ENCODE measurements at regions not wholly inside any gene's neighbourhood (a gene's known extent, or its start where the extent isn't known, plus 50 kb on each side); places are given as distances from the start of the nearest gene placed in this dataset.

DNA sequence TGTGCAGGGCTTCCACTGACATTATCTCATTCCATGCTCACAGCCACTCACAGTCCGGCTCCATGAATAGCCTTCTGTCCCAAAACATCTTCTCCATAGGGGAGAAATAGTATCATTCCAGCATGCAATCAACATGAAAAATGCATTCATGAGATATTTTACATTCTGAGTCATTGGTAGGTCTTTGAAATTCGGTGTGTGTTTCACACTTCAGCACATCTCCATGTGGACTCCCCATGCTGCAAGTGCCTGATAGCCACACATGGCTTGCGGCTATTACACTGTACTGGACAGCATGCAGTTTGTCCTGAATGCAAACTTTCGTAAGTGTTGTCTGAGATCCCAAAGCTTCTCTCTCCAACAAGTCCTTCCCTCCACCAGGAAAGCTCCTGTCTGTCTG lies 449.3 kb downstream of the MED13L start:
- ChIA-PET CTCF (no interaction called here), POLR2A (no interaction called here), RAD21 (ENCODE audit: low non-redundant PET in 1 of 2, low total read pairs in 2 of 2, uncharacterized antibody in 2 of 2, unreplicated experiment in 2 of 2) (no interaction called here)
- no peaks in the 10 kb centered on the region for H3K79me2 ChIP-seq (ENCODE audit: insufficient read depth, low read length)
- no TSS peak for BruUV-seq (replicated peaks)
- no peak overlapping the region for H2AFZ ChIP-seq (ENCODE audit: low read depth, low read length, poor library complexity, severe bottlenecking)
- no peaks in the 10 kb centered on the region for H3K36me3 ChIP-seq (ENCODE audit: control insufficient read depth in 1 of 2, insufficient read depth in 2 of 2, low read length in 2 of 2)
- no peak for DNase-seq (ENCODE audit: low read depth, low spot score)
- H3K27me3 ChIP-seq (ENCODE audit: insufficient read depth, low read length), result no peaks in the 10 kb centered on the region
- TF ChIP-seq SRF (IDR thresholded peaks at IDR 0.05; ENCODE audit: low read depth), result no peak
- no peak for TF ChIP-seq EZH2phosphoT487 (IDR thresholded peaks at IDR 0.05; ENCODE audit: borderline replicate concordance)
- no peak for TF ChIP-seq POLR2AphosphoS5 (IDR thresholded peaks at IDR 0.05; ENCODE audit: low read depth, low read length)
- TF ChIP-seq ZFX (IDR thresholded peaks at IDR 0.05), result no peak
- TF ChIP-seq YY1 (IDR thresholded peaks at IDR 0.05; ENCODE audit: extremely low read depth, insufficient replicate concordance, low read depth, low read length), result no peak
- intact Hi-C loops (cut with micrococcal nuclease), result no loop called here
- H4K20me1 ChIP-seq (ENCODE audit: insufficient read depth), result no peaks in the 10 kb centered on the region
- ATAC-seq, result no peak
- H3K9ac ChIP-seq (ENCODE audit: low read length), result no peak overlapping the region
- H3K4me3 ChIP-seq (replicated peaks in 1 of 2; ENCODE audit: low read depth in 1 of 2, low read length in 2 of 2), result no peak overlapping the region
- H3K9me3 ChIP-seq (ENCODE audit: control insufficient read depth in 1 of 2, insufficient read depth in 1 of 2, low read depth in 1 of 2, low read length in 2 of 2), result no peaks in the 10 kb centered on the region
- H3K9me2 ChIP-seq (ENCODE audit: insufficient read depth), result no peaks in the 10 kb centered on the region
- no peak overlapping the region for H3K27ac ChIP-seq (ENCODE audit: low read depth, low read length)
- H3K4me2 ChIP-seq (ENCODE audit: low read length), result no peak overlapping the region
- no peaks in the 10 kb centered on the region for H3K4me1 ChIP-seq (ENCODE audit: control insufficient read depth in 1 of 2, insufficient read depth in 2 of 2, low read length in 2 of 2)

DNA sequence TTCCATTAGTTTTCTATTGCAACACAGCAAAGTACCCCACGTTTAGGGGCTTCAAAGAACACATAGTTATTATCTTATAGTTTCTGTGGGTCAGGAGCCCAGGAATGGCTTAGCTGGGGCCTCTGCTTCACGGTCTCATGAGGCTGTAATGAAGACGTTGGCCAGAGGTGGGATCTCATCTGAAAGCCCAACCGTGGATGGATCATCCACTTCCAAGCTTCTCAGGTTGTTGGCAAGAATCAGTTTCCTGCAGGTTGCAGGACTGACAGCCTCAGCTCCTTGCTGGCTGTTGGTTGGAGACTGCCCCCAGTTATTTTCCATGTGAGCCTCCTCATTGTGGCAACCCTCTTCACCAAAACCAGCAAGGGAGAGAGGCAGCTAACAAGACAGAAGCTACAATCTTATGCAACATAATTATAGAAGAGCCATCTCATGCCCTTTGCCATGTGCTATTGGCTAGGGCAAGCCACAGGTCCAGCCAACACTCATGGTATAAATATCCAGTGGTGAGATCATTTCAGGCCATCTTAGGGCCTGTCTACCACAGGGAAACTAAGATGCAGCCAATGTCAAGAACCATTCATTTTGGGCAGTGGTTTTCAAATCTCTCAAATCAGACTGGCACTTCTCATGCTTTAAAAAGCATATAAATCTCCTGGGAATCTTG lies 452.4 kb downstream of the MED13L start:
- DNase-seq (ENCODE audit: low read depth, low spot score) (no peak), ATAC-seq (no peak)
- H4K20me1 ChIP-seq (ENCODE audit: insufficient read depth), result no peaks in the 10 kb centered on the region
- no peak overlapping the region for H3K9ac ChIP-seq (ENCODE audit: low read length)
- H3K9me3 ChIP-seq (ENCODE audit: control insufficient read depth in 1 of 2, insufficient read depth in 1 of 2, low read depth in 1 of 2, low read length in 2 of 2), result no peaks in the 10 kb centered on the region
- no TSS peak for BruUV-seq (replicated peaks)
- no peak overlapping the region for H3K4me2 ChIP-seq (ENCODE audit: low read length)
- RAD21 ChIA-PET (ENCODE audit: low non-redundant PET in 1 of 2, low total read pairs in 2 of 2, uncharacterized antibody in 2 of 2, unreplicated experiment in 2 of 2), result no interaction called here
- CTCF ChIA-PET, result no interaction called here
- no peaks in the 10 kb centered on the region for H3K4me1 ChIP-seq (ENCODE audit: control insufficient read depth in 1 of 2, insufficient read depth in 2 of 2, low read length in 2 of 2)
- H2AFZ ChIP-seq (ENCODE audit: low read depth, low read length, poor library complexity, severe bottlenecking), result no peak overlapping the region
- no peaks in the 10 kb centered on the region for H3K9me2 ChIP-seq (ENCODE audit: insufficient read depth)
- intact Hi-C loops (cut with micrococcal nuclease), result no loop called here
- H3K36me3 ChIP-seq (ENCODE audit: control insufficient read depth in 1 of 2, insufficient read depth in 2 of 2, low read length in 2 of 2), result no peaks in the 10 kb centered on the region
- POLR2A ChIA-PET, result no interaction called here
- no peak overlapping the region for H3K4me3 ChIP-seq (replicated peaks in 1 of 2; ENCODE audit: low read depth in 1 of 2, low read length in 2 of 2)
- no peaks in the 10 kb centered on the region for H3K27me3 ChIP-seq (ENCODE audit: insufficient read depth, low read length)
- no peak overlapping the region for H3K27ac ChIP-seq (ENCODE audit: low read depth, low read length)
- TF ChIP-seq POLR2AphosphoS5 (IDR thresholded peaks at IDR 0.05; ENCODE audit: low read depth, low read length) (no peak), CBX3 (IDR thresholded peaks at IDR 0.05; ENCODE audit: low read depth) (no peak), SRF (IDR thresholded peaks at IDR 0.05; ENCODE audit: low read depth) (no peak), JUND (IDR thresholded peaks at IDR 0.05) (no peak), SIN3A (IDR thresholded peaks at IDR 0.05; ENCODE audit: low read depth) (no peak), EZH2phosphoT487 (IDR thresholded peaks at IDR 0.05; ENCODE audit: borderline replicate concordance) (no peak), ZNF274 (IDR thresholded peaks at IDR 0.05; ENCODE audit: low read depth, low read length) (no peak), TCF7L2 (IDR thresholded peaks at IDR 0.05; ENCODE audit: borderline replicate concordance, extremely low read depth, insufficient read depth, insufficient read length) (no peak), SP1 (IDR thresholded peaks at IDR 0.05; ENCODE audit: low read depth) (no peak), FOSL1 (IDR thresholded peaks at IDR 0.05; ENCODE audit: low read depth) (no peak)
- TF ChIP-seq, protein P1, sequence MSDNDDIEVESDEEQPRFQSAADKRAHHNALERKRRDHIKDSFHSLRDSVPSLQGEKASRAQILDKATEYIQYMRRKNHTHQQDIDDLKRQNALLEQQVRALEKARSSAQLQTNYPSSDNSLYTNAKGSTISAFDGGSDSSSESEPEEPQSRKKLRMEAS (IDR thresholded peaks at IDR 0.05), result no peak
- TF ChIP-seq, protein P2, sequence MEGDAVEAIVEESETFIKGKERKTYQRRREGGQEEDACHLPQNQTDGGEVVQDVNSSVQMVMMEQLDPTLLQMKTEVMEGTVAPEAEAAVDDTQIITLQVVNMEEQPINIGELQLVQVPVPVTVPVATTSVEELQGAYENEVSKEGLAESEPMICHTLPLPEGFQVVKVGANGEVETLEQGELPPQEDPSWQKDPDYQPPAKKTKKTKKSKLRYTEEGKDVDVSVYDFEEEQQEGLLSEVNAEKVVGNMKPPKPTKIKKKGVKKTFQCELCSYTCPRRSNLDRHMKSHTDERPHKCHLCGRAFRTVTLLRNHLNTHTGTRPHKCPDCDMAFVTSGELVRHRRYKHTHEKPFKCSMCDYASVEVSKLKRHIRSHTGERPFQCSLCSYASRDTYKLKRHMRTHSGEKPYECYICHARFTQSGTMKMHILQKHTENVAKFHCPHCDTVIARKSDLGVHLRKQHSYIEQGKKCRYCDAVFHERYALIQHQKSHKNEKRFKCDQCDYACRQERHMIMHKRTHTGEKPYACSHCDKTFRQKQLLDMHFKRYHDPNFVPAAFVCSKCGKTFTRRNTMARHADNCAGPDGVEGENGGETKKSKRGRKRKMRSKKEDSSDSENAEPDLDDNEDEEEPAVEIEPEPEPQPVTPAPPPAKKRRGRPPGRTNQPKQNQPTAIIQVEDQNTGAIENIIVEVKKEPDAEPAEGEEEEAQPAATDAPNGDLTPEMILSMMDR (IDR thresholded peaks at IDR 0.05 in 2 of 3, conservative IDR thresholded peaks at IDR 0.05 in 1 of 3; ENCODE audit: borderline replicate concordance in 1 of 3, insufficient read depth in 1 of 3, low read depth in 2 of 3, low read length in 2 of 3), result no peak
- TF ChIP-seq, protein P3, sequence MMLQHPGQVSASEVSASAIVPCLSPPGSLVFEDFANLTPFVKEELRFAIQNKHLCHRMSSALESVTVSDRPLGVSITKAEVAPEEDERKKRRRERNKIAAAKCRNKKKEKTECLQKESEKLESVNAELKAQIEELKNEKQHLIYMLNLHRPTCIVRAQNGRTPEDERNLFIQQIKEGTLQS (IDR thresholded peaks at IDR 0.05), result no peak
- H3K79me2 ChIP-seq (ENCODE audit: insufficient read depth, low read length), result no peaks in the 10 kb centered on the region

Data from HCT116 (cell line).